ENCODE measurements at regions not wholly inside any gene's neighbourhood (a gene's known extent, or its start where the extent isn't known, plus 50 kb on each side); places are given as distances from the start of the nearest gene placed in this dataset.

- Histone ChIP-seq H3K4me3 (ENCODE audit: control insufficient read depth in 2 of 3, extremely low read depth in 1 of 3, insufficient read depth in 2 of 3, low read depth in 1 of 3, low read length in 3 of 3) (no peak overlapping the region), H2AFZ (ENCODE audit: control insufficient read depth, low read length) (no peak overlapping the region), H3K36me3 (ENCODE audit: control insufficient read depth in 2 of 2, extremely low read depth in 1 of 2, insufficient read depth in 2 of 2, low read length in 2 of 2) (no peaks in the 10 kb centered on the region), H3K27me3 (ENCODE audit: control insufficient read depth, extremely low read depth, insufficient read depth, low read length) (no peaks in the 10 kb centered on the region), H3K27ac (ENCODE audit: control insufficient read depth, insufficient read depth, low read length) (no peak overlapping the region), H3K79me2 (ENCODE audit: control insufficient read depth, insufficient read depth, low read length) (no peaks in the 10 kb centered on the region), H3K4me1 (ENCODE audit: control insufficient read depth, extremely low read depth, insufficient read depth, low read length) (no peaks in the 10 kb centered on the region), H3K9ac (ENCODE audit: control insufficient read depth, extremely low read depth, insufficient read depth, low read length) (no peak overlapping the region), H4K20me1 (ENCODE audit: control insufficient read depth, extremely low read depth, insufficient read depth, low read length) (no peaks in the 10 kb centered on the region), H3K9me3 (ENCODE audit: control insufficient read depth, low read depth, low read length) (no peaks in the 10 kb centered on the region), H3K9me1 (ENCODE audit: control insufficient read depth, extremely low read depth, insufficient read depth, low read length) (no peaks in the 10 kb centered on the region), H3K4me2 (ENCODE audit: control insufficient read depth, extremely low read depth, insufficient read depth, low read depth, low read length) (no peak overlapping the region)
- dilution Hi-C loops (cut with MboI; ENCODE audit: extremely low pct_ligation_motif_present, low sequenced_read_pairs), result no loop called here
- DNase-seq (ENCODE audit: low read depth, low spot score), result no peak
- no peak for TF ChIP-seq EZH2 (IDR thresholded peaks at IDR 0.05; ENCODE audit: low read length)
- TF ChIP-seq, protein P1, sequence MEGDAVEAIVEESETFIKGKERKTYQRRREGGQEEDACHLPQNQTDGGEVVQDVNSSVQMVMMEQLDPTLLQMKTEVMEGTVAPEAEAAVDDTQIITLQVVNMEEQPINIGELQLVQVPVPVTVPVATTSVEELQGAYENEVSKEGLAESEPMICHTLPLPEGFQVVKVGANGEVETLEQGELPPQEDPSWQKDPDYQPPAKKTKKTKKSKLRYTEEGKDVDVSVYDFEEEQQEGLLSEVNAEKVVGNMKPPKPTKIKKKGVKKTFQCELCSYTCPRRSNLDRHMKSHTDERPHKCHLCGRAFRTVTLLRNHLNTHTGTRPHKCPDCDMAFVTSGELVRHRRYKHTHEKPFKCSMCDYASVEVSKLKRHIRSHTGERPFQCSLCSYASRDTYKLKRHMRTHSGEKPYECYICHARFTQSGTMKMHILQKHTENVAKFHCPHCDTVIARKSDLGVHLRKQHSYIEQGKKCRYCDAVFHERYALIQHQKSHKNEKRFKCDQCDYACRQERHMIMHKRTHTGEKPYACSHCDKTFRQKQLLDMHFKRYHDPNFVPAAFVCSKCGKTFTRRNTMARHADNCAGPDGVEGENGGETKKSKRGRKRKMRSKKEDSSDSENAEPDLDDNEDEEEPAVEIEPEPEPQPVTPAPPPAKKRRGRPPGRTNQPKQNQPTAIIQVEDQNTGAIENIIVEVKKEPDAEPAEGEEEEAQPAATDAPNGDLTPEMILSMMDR (optimal IDR thresholded peaks at IDR 0.05 in 1 of 3, IDR thresholded peaks at IDR 0.05 in 1 of 3, conservative IDR thresholded peaks at IDR 0.05 in 1 of 3; ENCODE audit: extremely low read depth in 1 of 3, insufficient read depth in 2 of 3, low read length in 3 of 3), result no peak
- FAIRE-seq, result no peak
Observed at GRCh38 chr14:44634692-44635091, 127.6 kb upstream of the FSCB start.

DNA sequence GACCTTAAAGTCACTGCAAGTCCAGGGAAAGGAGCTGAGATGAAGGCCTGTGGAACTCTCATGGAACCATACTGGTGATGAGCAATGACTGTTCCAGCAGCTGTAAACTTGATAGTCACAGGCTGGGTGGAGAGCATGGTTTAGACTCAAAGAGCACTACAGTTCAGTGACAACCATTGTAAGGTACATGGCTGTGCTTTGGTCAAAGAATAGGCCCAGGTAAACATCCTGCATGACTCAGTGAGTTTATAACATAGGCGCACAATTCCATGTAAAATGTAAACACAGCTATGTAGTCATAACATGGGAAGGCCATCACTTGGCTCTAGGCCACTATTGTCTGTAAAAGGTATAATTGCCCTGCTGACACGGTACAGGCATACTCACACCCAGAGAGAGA is 119.3 kb upstream of the FSCB start:
- Histone ChIP-seq H3K9me3 (ENCODE audit: control insufficient read depth, low read depth, low read length) (no peaks in the 10 kb centered on the region), H2AFZ (ENCODE audit: control insufficient read depth, low read length) (no peak overlapping the region), H4K20me1 (ENCODE audit: control insufficient read depth, extremely low read depth, insufficient read depth, low read length) (no peaks in the 10 kb centered on the region), H3K36me3 (ENCODE audit: control insufficient read depth in 2 of 2, extremely low read depth in 1 of 2, insufficient read depth in 2 of 2, low read length in 2 of 2) (no peaks in the 10 kb centered on the region), H3K27ac (ENCODE audit: control insufficient read depth, insufficient read depth, low read length) (no peak overlapping the region), H3K27me3 (ENCODE audit: control insufficient read depth, extremely low read depth, insufficient read depth, low read length) (no peaks in the 10 kb centered on the region), H3K9me1 (ENCODE audit: control insufficient read depth, extremely low read depth, insufficient read depth, low read length) (no peaks in the 10 kb centered on the region), H3K9ac (ENCODE audit: control insufficient read depth, extremely low read depth, insufficient read depth, low read length) (no peak overlapping the region), H3K4me3 (ENCODE audit: control insufficient read depth in 2 of 3, extremely low read depth in 1 of 3, insufficient read depth in 2 of 3, low read depth in 1 of 3, low read length in 3 of 3) (no peak overlapping the region), H3K4me2 (ENCODE audit: control insufficient read depth, extremely low read depth, insufficient read depth, low read depth, low read length) (no peak overlapping the region), H3K4me1 (ENCODE audit: control insufficient read depth, extremely low read depth, insufficient read depth, low read length) (no peaks in the 10 kb centered on the region), H3K79me2 (ENCODE audit: control insufficient read depth, insufficient read depth, low read length) (no peaks in the 10 kb centered on the region)
- TF ChIP-seq, protein P1 (optimal IDR thresholded peaks at IDR 0.05 in 1 of 3, IDR thresholded peaks at IDR 0.05 in 1 of 3, conservative IDR thresholded peaks at IDR 0.05 in 1 of 3; ENCODE audit: extremely low read depth in 1 of 3, insufficient read depth in 2 of 3, low read length in 3 of 3), result no peak
- no peak for TF ChIP-seq EZH2 (IDR thresholded peaks at IDR 0.05; ENCODE audit: low read length)
- FAIRE-seq, result no peak
- dilution Hi-C loops (cut with MboI; ENCODE audit: extremely low pct_ligation_motif_present, low sequenced_read_pairs), result no loop called here
- no peak for DNase-seq (ENCODE audit: low read depth, low spot score)

Measured in keratinocyte (primary cell).